H1 (cell line): ENCODE measurements at regions not wholly inside any gene's neighbourhood (a gene's known extent, or its start where the extent isn't known, plus 50 kb on each side); places are given as distances from the start of the nearest gene placed in this dataset.

ENCODE experiments used
- ATF2 ChIP-seq: IDR thresholded peaks from 2 replicates; pipeline ENCODE4 v1.6.1; 2012; ENCODE audit warnings: low read length, inconsistent platforms
- CHD7 ChIP-seq: fragments of 300-600 bp; sonication (generic); IDR thresholded peaks from 2 replicates; pipeline ENCODE4 v1.7.1; 2012; ENCODE audit warnings: low read length, moderate library complexity, mild to moderate bottlenecking, inconsistent platforms; ENCODE audit not compliant: insufficient replicate concordance
- HDAC6 ChIP-seq: IDR thresholded peaks from one replicate; pipeline ENCODE4 v1.7.1; 2012; ENCODE audit warnings: low read depth, mild to moderate bottlenecking, inconsistent platforms, low read length, moderate library complexity
- KDM1A ChIP-seq: fragments of 200-600, 300-600 bp; sonication (generic); IDR thresholded peaks from 2 replicates; pipeline ENCODE4 v1.7.1; 2016; ENCODE audit warnings: mild to moderate bottlenecking, low read length, borderline replicate concordance
- NRF1 ChIP-seq: IDR thresholded peaks from 2 replicates; pipeline ENCODE4 v1.6.1; 2011; ENCODE audit warnings: mild to moderate bottlenecking, low read depth, low read length, improper control_type of control experiment
- POLR2AphosphoS5 ChIP-seq: IDR thresholded peaks from 2 replicates; pipeline ENCODE4 v1.6.1; 2011; ENCODE audit warnings: low read depth, low read length
- RXRA ChIP-seq: IDR thresholded peaks from 2 replicates; pipeline ENCODE4 v1.6.1; 2011; ENCODE audit warnings: low read depth, mild to moderate bottlenecking, low read length, moderate library complexity; ENCODE audit not compliant: insufficient read depth
- USF2 ChIP-seq: IDR thresholded peaks from 2 replicates; pipeline ENCODE4 v1.6.1; 2011; ENCODE audit warnings: low read length, improper control_type of control experiment

GRCh38 chr1:115479055-115479482 lies 141.0 kb upstream of the NGF start (continued):
- no peak for TF ChIP-seq CHD7
- no peak for TF ChIP-seq KDM1A
- TF ChIP-seq POLR2AphosphoS5: no peak
- no peak for TF ChIP-seq RXRA
- TF ChIP-seq ATF2: no peak
- no peak for TF ChIP-seq NRF1
- no peak for TF ChIP-seq HDAC6
- no peak for TF ChIP-seq USF2
